PC-3 (cell line): ENCODE measurements at regions not wholly inside any gene's neighbourhood (a gene's known extent, or its start where the extent isn't known, plus 50 kb on each side); places are given as distances from the start of the nearest gene placed in this dataset.
A peak's percentile ranks its signal among the peaks of the same experiment; 100 is the strongest.

Experiments
- ATAC-seq: fragments of 200-7000 bp; cut with Tn5 transposase; 2 replicates; pipeline ENCODE4 v1.9.1; 2020; ENCODE audit warnings: mild to moderate bottlenecking, moderate library complexity
- BruUV-seq: library from RNA; stranded (reverse); fragments of 400-500 nt; replicated peaks from 2 replicates; lab custom pipeline; 2021; lab: Mats Ljungman, UMichigan
- CTCF ChIA-PET: fragments of 300-600 bp; sonication (Branson Sonifier 250); formaldehyde crosslinking; loops from one replicate; lab custom pipeline; 2022; ENCODE audit warnings: antibody characterized with exemption; lab: Charles Lee
- POLR2A ChIA-PET: fragments of 300-600 bp; sonication (Branson Sonifier 250); formaldehyde crosslinking; loops from one replicate; lab custom pipeline; 2022; ENCODE audit warnings: antibody characterized with exemption; ENCODE audit not compliant: unreplicated experiment; lab: Charles Lee
- DNase-seq: peaks from one replicate; pipeline ENCODE4 v3.0.0-alpha.2; 2015
- H2AFZ ChIP-seq: fragments of 300-600 bp; sonication (generic); 2 replicates; pipeline ENCODE4 v1.6.0; 2016; ENCODE audit warnings: antibody characterized with exemption, low read length
- H3F3A ChIP-seq: fragments of 300-600 bp; sonication (generic); one replicate; pipeline ENCODE4 v1.6.0; 2017; ENCODE audit warnings: antibody characterized with exemption, low read length, control low read depth, mild to moderate bottlenecking; ENCODE audit not compliant: unreplicated experiment
- H3K27ac ChIP-seq: fragments of 300-600 bp; sonication (generic); 2 replicates; pipeline ENCODE4 v1.5.1; 2016; ENCODE audit warnings: mild to moderate bottlenecking, low read length
- H3K27me3 ChIP-seq: fragments of 300-600 bp; sonication (generic); 2 replicates; pipeline ENCODE4 v1.6.1; 2016; ENCODE audit warnings: low read length, mixed read lengths
- H3K36me3 ChIP-seq: fragments of 300-600 bp; sonication (generic); 2 replicates; pipeline ENCODE4 v1.6.1; 2016; ENCODE audit warnings: low read depth, mixed run types, low read length, mixed read lengths
- H3K4me1 ChIP-seq: fragments of 300-600 bp; sonication (generic); 2 replicates; pipeline ENCODE4 v1.5.1; 2016; ENCODE audit warnings: low read length; ENCODE audit not compliant: insufficient read depth
- H3K4me2 ChIP-seq: fragments of 300-600 bp; sonication (generic); 2 replicates; pipeline ENCODE4 v1.6.0; 2016; ENCODE audit warnings: low read length
- H3K4me3 ChIP-seq: fragments of 300-600 bp; sonication (generic); 2 replicates; pipeline ENCODE4 v1.5.1; 2016; ENCODE audit warnings: mild to moderate bottlenecking, low read length, mixed read lengths
- H3K79me2 ChIP-seq: fragments of 300-600 bp; sonication (generic); 2 replicates; pipeline ENCODE4 v1.6.1; 2017; ENCODE audit warnings: low read length, mixed read lengths
- H3K9ac ChIP-seq: fragments of 300-600 bp; sonication (generic); 2 replicates; pipeline ENCODE4 v1.6.0; 2016; ENCODE audit warnings: mild to moderate bottlenecking, low read length
- H3K9me2 ChIP-seq: fragments of 300-600 bp; sonication (generic); replicated peaks from 2 replicates; pipeline ENCODE4 v1.6.1; 2016; ENCODE audit warnings: mixed run types, low read length, mixed read lengths
- H3K9me3 ChIP-seq: fragments of 300-600 bp; sonication (generic); 2 replicates; pipeline ENCODE4 v1.6.1; 2016; ENCODE audit warnings: low read length, mixed read lengths
- H4K20me1 ChIP-seq: fragments of 300-600 bp; sonication (generic); 2 replicates; pipeline ENCODE4 v1.6.1; 2016; ENCODE audit warnings: low read length, mixed read lengths
- EZH2 ChIP-seq: fragments of 300-600 bp; sonication (generic); IDR thresholded peaks from one replicate; pipeline ENCODE4 v1.6.1; 2017; ENCODE audit warnings: antibody characterized with exemption, mild to moderate bottlenecking, low read length; ENCODE audit not compliant: unreplicated experiment
- EZH2phosphoT487 ChIP-seq: fragments of 300-600 bp; sonication (generic); IDR thresholded peaks from 2 replicates; pipeline ENCODE4 v1.6.1; 2018; ENCODE audit warnings: mild to moderate bottlenecking, antibody characterized with exemption, low read length, borderline replicate concordance
- intact Hi-C: fragments of 100-400 bp; cut with micrococcal nuclease; formaldehyde crosslinking; loops from 2 replicates; pipeline ENCODE4 v1.9.0; 2023
- TF ChIP-seq, protein P1 (sequence below): fragments of 300-600 bp; sonication (generic); conservative IDR thresholded peaks from 2 replicates; pipeline ENCODE4 v1.5.1; 2017; ENCODE audit warnings: antibody characterized with exemption, low read depth, mild to moderate bottlenecking, low read length

DNA sequence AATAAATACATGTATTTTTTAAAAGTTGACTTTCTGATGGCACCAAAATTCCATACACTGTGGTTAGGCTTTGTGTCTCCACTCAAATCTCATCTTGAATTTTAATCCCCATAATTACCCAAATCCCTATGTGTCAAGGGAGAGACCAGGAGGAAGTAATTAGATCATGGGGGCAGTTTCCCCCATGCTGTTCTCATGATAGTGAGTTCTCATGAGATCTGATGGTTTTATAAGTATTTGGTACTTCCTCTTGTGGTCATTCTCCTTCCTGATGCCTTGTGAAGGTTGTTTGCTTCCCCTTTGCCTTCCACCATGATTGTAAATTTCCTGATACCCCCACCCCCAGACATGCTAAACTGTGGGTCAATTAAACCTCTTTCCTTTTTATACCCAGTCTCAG lies 1218.4 kb upstream of the PRMT6 start:
- no TSS peak for BruUV-seq
- ATAC-seq: no peak
- Histone ChIP-seq H4K20me1 (no peaks in the 10 kb centered on the region), H3K9ac (no peak overlapping the region), H3K27me3 (no peaks in the 10 kb centered on the region), H3K9me2 (no peaks in the 10 kb centered on the region), H3K79me2 (no peaks in the 10 kb centered on the region), H3K27ac (no peak overlapping the region), H2AFZ (no peak overlapping the region), H3F3A (no peaks in the 10 kb centered on the region), H3K4me1 (0 out of 2 replicates have a peak, but pooled peaks cover 3% of the 10 kb centered on the region), H3K9me3 (no peaks in the 10 kb centered on the region), H3K4me2 (no peak overlapping the region), H3K4me3 (no peak overlapping the region), H3K36me3 (no peaks in the 10 kb centered on the region)
- no peak for DNase-seq
- POLR2A ChIA-PET: no interaction called here
- TF ChIP-seq, protein P1, sequence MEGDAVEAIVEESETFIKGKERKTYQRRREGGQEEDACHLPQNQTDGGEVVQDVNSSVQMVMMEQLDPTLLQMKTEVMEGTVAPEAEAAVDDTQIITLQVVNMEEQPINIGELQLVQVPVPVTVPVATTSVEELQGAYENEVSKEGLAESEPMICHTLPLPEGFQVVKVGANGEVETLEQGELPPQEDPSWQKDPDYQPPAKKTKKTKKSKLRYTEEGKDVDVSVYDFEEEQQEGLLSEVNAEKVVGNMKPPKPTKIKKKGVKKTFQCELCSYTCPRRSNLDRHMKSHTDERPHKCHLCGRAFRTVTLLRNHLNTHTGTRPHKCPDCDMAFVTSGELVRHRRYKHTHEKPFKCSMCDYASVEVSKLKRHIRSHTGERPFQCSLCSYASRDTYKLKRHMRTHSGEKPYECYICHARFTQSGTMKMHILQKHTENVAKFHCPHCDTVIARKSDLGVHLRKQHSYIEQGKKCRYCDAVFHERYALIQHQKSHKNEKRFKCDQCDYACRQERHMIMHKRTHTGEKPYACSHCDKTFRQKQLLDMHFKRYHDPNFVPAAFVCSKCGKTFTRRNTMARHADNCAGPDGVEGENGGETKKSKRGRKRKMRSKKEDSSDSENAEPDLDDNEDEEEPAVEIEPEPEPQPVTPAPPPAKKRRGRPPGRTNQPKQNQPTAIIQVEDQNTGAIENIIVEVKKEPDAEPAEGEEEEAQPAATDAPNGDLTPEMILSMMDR: no peak
- TF ChIP-seq EZH2 (no peak), EZH2phosphoT487 (no peak)
- intact Hi-C loops: no loop called here
- CTCF ChIA-PET: no interaction called here

DNA sequence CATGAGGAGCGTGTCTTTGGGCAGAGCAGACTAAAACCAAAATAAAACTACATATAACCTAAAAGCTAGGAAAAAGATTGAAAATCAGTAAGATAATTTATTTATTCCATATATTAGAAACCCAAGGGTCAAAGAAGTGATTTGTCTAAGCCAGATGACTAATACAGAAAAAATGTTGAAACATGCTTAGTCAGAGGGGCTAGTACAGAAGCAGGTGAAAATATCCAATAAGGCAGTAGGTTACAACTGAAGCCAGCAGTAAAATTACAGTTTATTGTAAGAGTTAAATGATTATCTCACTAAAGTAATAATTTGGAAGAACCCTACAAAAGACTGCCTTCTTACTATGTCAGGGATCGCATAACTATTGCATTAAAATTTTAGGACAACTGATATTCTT lies 1190.9 kb upstream of the PRMT6 start:
- no peak overlapping the region for H3K4me3 ChIP-seq
- no peaks in the 10 kb centered on the region for H3F3A ChIP-seq
- no peak overlapping the region for H3K27ac ChIP-seq
- peaks cover 23% of the 10 kb centered on the region for H3K4me1 ChIP-seq
- peak; percentile 91 for DNase-seq
- H3K9ac ChIP-seq: no peak overlapping the region
- no peaks in the 10 kb centered on the region for H3K79me2 ChIP-seq
- H3K36me3 ChIP-seq: no peaks in the 10 kb centered on the region
- intact Hi-C loops: no loop called here
- H4K20me1 ChIP-seq: no peaks in the 10 kb centered on the region
- ChIA-PET POLR2A (no interaction called here), CTCF (no interaction called here)
- peak; percentile 87 for ATAC-seq
- no peak overlapping the region for H2AFZ ChIP-seq
- H3K27me3 ChIP-seq: no peaks in the 10 kb centered on the region
- H3K9me2 ChIP-seq: no peaks in the 10 kb centered on the region
- no TSS peak for BruUV-seq
- TF ChIP-seq, protein P1: no peak
- TF ChIP-seq EZH2 (no peak), EZH2phosphoT487 (no peak)
- H3K9me3 ChIP-seq: no peaks in the 10 kb centered on the region
- peak overlapping the region; percentile 16 for H3K4me2 ChIP-seq

DNA sequence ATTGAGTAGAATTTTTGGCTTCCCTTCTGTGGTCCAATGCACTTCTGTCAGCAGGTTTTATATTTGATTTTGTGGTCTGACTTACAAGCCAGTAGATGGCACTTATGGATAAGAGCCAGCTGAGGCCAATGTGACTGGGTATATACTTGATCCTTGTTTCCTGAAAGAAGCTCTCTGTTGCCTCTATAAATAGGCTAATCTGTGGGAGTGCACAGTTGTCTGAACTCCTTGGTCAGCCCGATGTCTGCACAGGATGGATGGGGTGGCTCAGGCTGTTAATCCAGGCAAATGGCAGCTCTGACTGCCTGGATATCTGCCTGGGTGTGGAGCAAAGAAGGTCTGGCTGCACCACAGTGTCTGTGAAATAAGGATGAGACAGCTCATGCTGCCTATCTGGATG lies 1183.7 kb upstream of the PRMT6 start:
- no peak overlapping the region for H3K4me2 ChIP-seq
- no peak overlapping the region for H3K9ac ChIP-seq
- no peaks in the 10 kb centered on the region for H3K9me3 ChIP-seq
- no peak overlapping the region for H3K4me3 ChIP-seq
- ATAC-seq (peak; percentile 74), DNase-seq (peak; percentile 51)
- H3K27me3 ChIP-seq: no peaks in the 10 kb centered on the region
- H3K79me2 ChIP-seq: no peaks in the 10 kb centered on the region
- no peaks in the 10 kb centered on the region for H3K36me3 ChIP-seq
- H3F3A ChIP-seq: no peaks in the 10 kb centered on the region
- no peak overlapping the region for H3K27ac ChIP-seq
- H3K9me2 ChIP-seq: no peaks in the 10 kb centered on the region
- BruUV-seq: no TSS peak
- TF ChIP-seq EZH2phosphoT487 (no peak), EZH2 (no peak)
- TF ChIP-seq, protein P1: no peak; the same call in 1 of the 2 replicates
- ChIA-PET POLR2A (no interaction called here), CTCF (no interaction called here)
- H2AFZ ChIP-seq: no peak overlapping the region
- H4K20me1 ChIP-seq: no peaks in the 10 kb centered on the region
- no peaks in the 10 kb centered on the region for H3K4me1 ChIP-seq
- intact Hi-C loops: no loop called here
